Suprapubic skin (tissue), 4 donors: ENCODE measurements at regions not wholly inside any gene's neighbourhood (a gene's known extent, or its start where the extent isn't known, plus 50 kb on each side); places are given as distances from the start of the nearest gene placed in this dataset.
"Not testable (repeated sequence)": the region's sequence is repeated elsewhere in the genome, so short reads cannot be mapped to it uniquely, and the experiment has no call there.

Experiments used
- CTCF ChIP-seq, 2 donors: fragments of 200-600 bp in 1 of 2; fragments of 450-650 bp in 1 of 2; sonication (generic) in 1 of 2; IDR thresholded peaks; one replicate each; pipeline ENCODE4 v1.5.1; 2016 to 2019; ENCODE audit warnings: antibody characterized with exemption in 2 of 2, mild to moderate bottlenecking in 1 of 2, moderate library complexity in 1 of 2
- EP300 ChIP-seq: sonication (generic); formaldehyde crosslinking; IDR thresholded peaks from one replicate; pipeline ENCODE4 v1.6.1; 2017; ENCODE audit warnings: antibody characterized with exemption
- POLR2A ChIP-seq, 2 donors: fragments of 450-650 bp; IDR thresholded peaks; one replicate each; pipeline ENCODE4 v1.6.1; 2017; ENCODE audit warnings: antibody characterized with exemption in 2 of 2, mild to moderate bottlenecking in 2 of 2, moderate library complexity in 2 of 2
- POLR2AphosphoS5 ChIP-seq, 3 donors: sonication (generic); formaldehyde crosslinking; IDR thresholded peaks; one replicate each; pipeline ENCODE4 v1.6.1; 2017; ENCODE audit warnings: antibody characterized with exemption in 3 of 3

- TF ChIP-seq CTCF (IDR thresholded peaks at IDR 0.05); POLR2AphosphoS5 (IDR thresholded peaks at IDR 0.05); POLR2A (IDR thresholded peaks at IDR 0.05); EP300: not testable (repeated sequence)
These were observed 55.8 kb upstream of the PLGLB2 start for GRCh38 chr2:87691899-87692592.
